Neutrophil (primary cell): ENCODE measurements at regions not wholly inside any gene's neighbourhood (a gene's known extent, or its start where the extent isn't known, plus 50 kb on each side); places are given as distances from the start of the nearest gene placed in this dataset.

Experiments used
- H3K27ac ChIP-seq: fragments of 200-600 bp; sonication (generic); 2 replicates; pipeline ENCODE4 v1.5.1; 2016; ENCODE audit warnings: mild to moderate bottlenecking, moderate library complexity
- H3K27me3 ChIP-seq: fragments of 200-600 bp; sonication (generic); 2 replicates; pipeline ENCODE4 v1.6.0; 2016; ENCODE audit warnings: mild to moderate bottlenecking
- H3K36me3 ChIP-seq: fragments of 200-600 bp; sonication (generic); 2 replicates; pipeline ENCODE4 v1.5.1; 2017
- H3K4me1 ChIP-seq, 2 experiments: fragments of 200-600 bp in 1 of 2; sonication (generic) in 1 of 2; 1 replicate in 1 of 2; 2 replicates in 1 of 2; pipeline versions ENCODE4 v1.5.1 to v1.6.1; 2013 to 2016; ENCODE audit warnings: low read depth in 1 of 2, low read length in 1 of 2, mild to moderate bottlenecking in 1 of 2, moderate library complexity in 1 of 2; ENCODE audit not compliant: control insufficient read depth in 1 of 2, insufficient read depth in 1 of 2
- H3K4me3 ChIP-seq, 2 experiments: fragments of 200-600 bp in 1 of 2; sonication (generic) in 1 of 2; 1 replicate in 1 of 2; 2 replicates in 1 of 2; pipeline ENCODE4 v1.5.1; 2013 to 2016; ENCODE audit warnings: low read depth in 1 of 2, low read length in 1 of 2, mild to moderate bottlenecking in 1 of 2, moderate library complexity in 1 of 2
- H3K9me3 ChIP-seq: fragments of 200-600 bp; sonication (generic); 2 replicates; pipeline ENCODE4 v1.5.1; 2016
- CTCF ChIP-seq: fragments of 200-600 bp; sonication (generic); IDR thresholded peaks from 2 replicates; pipeline ENCODE4 v1.5.1; 2016; ENCODE audit warnings: antibody characterized with exemption

- TF ChIP-seq CTCF = no peak
- no peaks in the 10 kb centered on the region for H3K9me3 ChIP-seq
- no peak overlapping the region for H3K27ac ChIP-seq
- H3K27me3 ChIP-seq = no peaks in the 10 kb centered on the region
- H3K4me3 ChIP-seq = no peak overlapping the region
- peaks cover 35% of the 10 kb centered on the region for H3K36me3 ChIP-seq
- H3K4me1 ChIP-seq = no peaks in the 10 kb centered on the region
Measured at GRCh38 chr22:25485626-25486545, 78.6 kb upstream of the GRK3 start.

- H3K4me1 ChIP-seq = no peaks in the 10 kb centered on the region
- TF ChIP-seq CTCF = no peak
Measured at GRCh38 chr22:25487508-25487907, 77.0 kb upstream of the GRK3 start.

GRCh38 chr22:25488244-25489020 lies 76.0 kb upstream of the GRK3 start:
- H3K4me1 ChIP-seq = no peaks in the 10 kb centered on the region
- H3K4me3 ChIP-seq = no peak overlapping the region
- peaks cover 10% of the 10 kb centered on the region for H3K27me3 ChIP-seq
- H3K36me3 ChIP-seq = peaks cover 24% of the 10 kb centered on the region
- no peak overlapping the region for H3K27ac ChIP-seq
- no peak for TF ChIP-seq CTCF
- no peaks in the 10 kb centered on the region for H3K9me3 ChIP-seq

More at GRCh38 chr22:25487508-25487907, 77.0 kb upstream of the GRK3 start:
- Histone ChIP-seq H3K9me3 (no peaks in the 10 kb centered on the region), H3K4me3 (no peak overlapping the region), H3K27ac (no peak overlapping the region), H3K36me3 (peaks cover 24% of the 10 kb centered on the region), H3K27me3 (peaks cover under 1% of the 10 kb centered on the region)

GRCh38 chr22:25489947-25490346 lies 74.5 kb upstream of the GRK3 start:
- Histone ChIP-seq H3K4me1 (no peaks in the 10 kb centered on the region), H3K27ac (no peak overlapping the region), H3K27me3 (peaks cover 24% of the 10 kb centered on the region), H3K9me3 (no peaks in the 10 kb centered on the region), H3K4me3 (no peak overlapping the region), H3K36me3 (peaks cover 12% of the 10 kb centered on the region)
- no peak for TF ChIP-seq CTCF

- H3K27ac ChIP-seq = no peak overlapping the region
- peaks cover 25% of the 10 kb centered on the region for H3K27me3 ChIP-seq
- H3K4me3 ChIP-seq = no peak overlapping the region
- TF ChIP-seq CTCF = no peak
- no peaks in the 10 kb centered on the region for H3K4me1 ChIP-seq
- no peaks in the 10 kb centered on the region for H3K9me3 ChIP-seq
- H3K36me3 ChIP-seq = peaks cover 2% of the 10 kb centered on the region
Measured at GRCh38 chr22:25490896-25491295, 73.6 kb upstream of the GRK3 start.
